LNCAP (cell line): ENCODE measurements at regions not wholly inside any gene's neighbourhood (a gene's known extent, or its start where the extent isn't known, plus 50 kb on each side); places are given as distances from the start of the nearest gene placed in this dataset.

Experiments
- CTCF ChIP-seq: fragments of 450-650 bp; IDR thresholded peaks from 2 replicates; pipeline ENCODE4 v1.5.1; 2017; ENCODE audit warnings: mild to moderate bottlenecking

GRCh38 chr14:22159099-22159498 lies 429.9 kb downstream of the DAD1 start:
- no peak for TF ChIP-seq CTCF

GRCh38 chr14:22158560-22158959 lies 430.5 kb downstream of the DAD1 start:
- no peak for TF ChIP-seq CTCF

- TF ChIP-seq CTCF, result no peak
Measured at GRCh38 chr14:22155571-22155970, 433.5 kb downstream of the DAD1 start.

GRCh38 chr14:22152903-22153302 lies 436.1 kb downstream of the DAD1 start:
- TF ChIP-seq CTCF, result no peak

GRCh38 chr14:22152161-22152870 lies 436.7 kb downstream of the DAD1 start:
- no peak for TF ChIP-seq CTCF

- TF ChIP-seq CTCF, result no peak
Measured at GRCh38 chr14:22151121-22151520, 437.9 kb downstream of the DAD1 start.

- TF ChIP-seq CTCF, result no peak
Measured at GRCh38 chr14:22149058-22149457, 440.0 kb downstream of the DAD1 start.

- no peak; the same call in 1 of the 2 replicates for TF ChIP-seq CTCF
Measured at GRCh38 chr14:22147716-22148115, 441.3 kb downstream of the DAD1 start.
